ENCODE measurements at regions not wholly inside any gene's neighbourhood (a gene's known extent, or its start where the extent isn't known, plus 50 kb on each side); places are given as distances from the start of the nearest gene placed in this dataset.

- DNase-seq (ENCODE audit: low read depth): no peak
- TF ChIP-seq CTCF (conservative IDR thresholded peaks at IDR 0.05; ENCODE audit: low read depth, low read length): no peak
Observed at GRCh38 chrX:120819126-120819525, 56.5 kb downstream of the CT47B1 start.

GRCh38 chrX:120813982-120814381 lies 61.7 kb downstream of the CT47B1 start:
- no peak overlapping the region for H3K4me3 ChIP-seq (ENCODE audit: low read depth, low read length)
- DNase-seq (ENCODE audit: low read depth): no peak

More at GRCh38 chrX:120819126-120819525, 56.5 kb downstream of the CT47B1 start:
- H3K4me3 ChIP-seq (ENCODE audit: low read depth, low read length): no peak overlapping the region

GRCh38 chrX:120801426-120801825 lies 74.2 kb downstream of the CT47B1 start:
- no peak for DNase-seq (ENCODE audit: low read depth)
- no peak for TF ChIP-seq CTCF (conservative IDR thresholded peaks at IDR 0.05; ENCODE audit: low read depth, low read length)
- H3K4me3 ChIP-seq (ENCODE audit: low read depth, low read length): no peak overlapping the region

More at GRCh38 chrX:120813982-120814381, 61.7 kb downstream of the CT47B1 start:
- TF ChIP-seq CTCF (conservative IDR thresholded peaks at IDR 0.05; ENCODE audit: low read depth, low read length): no peak

DNA sequence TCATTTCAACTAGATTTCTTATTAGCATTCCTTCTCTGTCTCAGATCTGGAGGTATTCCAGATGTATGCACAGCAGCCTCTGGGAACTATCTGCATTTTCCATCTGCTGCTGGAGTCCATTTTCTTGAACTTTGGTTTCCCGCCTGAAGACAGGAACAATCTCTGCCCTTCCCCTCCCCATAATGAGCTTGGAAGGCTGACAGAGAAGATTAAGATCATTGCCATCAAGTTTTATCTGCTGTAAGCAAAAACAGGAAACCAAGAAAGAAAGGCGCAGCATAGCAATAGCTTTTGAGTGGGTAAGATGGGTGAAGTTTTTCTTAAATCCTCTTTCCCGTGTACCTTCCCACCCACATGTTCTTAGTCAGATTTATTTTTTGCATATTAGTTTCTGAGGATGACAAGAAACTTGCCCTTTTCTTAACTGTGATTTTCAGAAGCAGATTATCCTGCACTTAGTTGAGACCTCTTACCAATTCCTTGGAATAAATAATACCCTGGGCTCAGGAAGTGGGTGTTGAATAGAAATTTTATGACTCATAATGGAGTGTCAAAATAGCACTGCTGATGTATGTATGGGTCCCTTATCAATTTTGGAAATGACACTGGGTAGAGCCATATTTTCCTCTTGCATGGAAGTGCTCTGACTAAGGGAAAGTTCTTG lies 78.3 kb downstream of the CT47B1 start:
- H3K4me3 ChIP-seq (ENCODE audit: low read depth, low read length): no peak overlapping the region
- peak; percentile 28 for DNase-seq (ENCODE audit: low read depth)
- TF ChIP-seq CTCF (conservative IDR thresholded peaks at IDR 0.05; ENCODE audit: low read depth, low read length): no peak

DNA sequence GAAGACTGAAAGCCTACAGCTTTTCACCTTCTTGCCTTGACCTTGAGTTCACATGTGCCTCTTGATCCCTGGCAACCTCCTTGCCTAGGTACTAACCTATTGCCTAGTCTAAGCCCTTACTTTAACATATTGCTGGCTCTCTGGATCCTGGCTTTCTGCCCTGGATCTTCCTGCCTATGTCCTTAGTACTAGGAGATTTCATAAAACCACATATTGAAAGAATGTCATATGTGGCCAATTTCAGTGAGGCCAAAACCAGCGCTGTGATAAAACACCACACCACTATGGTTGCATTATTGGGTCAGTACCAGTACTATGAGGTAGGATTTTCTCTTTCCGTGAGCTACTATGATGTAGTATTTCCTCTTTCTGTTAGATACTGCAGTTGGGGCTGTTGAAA lies 80.4 kb downstream of the CT47B1 start:
- DNase-seq (ENCODE audit: low read depth): peak; percentile 55
- no peak for TF ChIP-seq CTCF (conservative IDR thresholded peaks at IDR 0.05; ENCODE audit: low read depth, low read length)
- H3K4me3 ChIP-seq (ENCODE audit: low read depth, low read length): no peak overlapping the region

DNA sequence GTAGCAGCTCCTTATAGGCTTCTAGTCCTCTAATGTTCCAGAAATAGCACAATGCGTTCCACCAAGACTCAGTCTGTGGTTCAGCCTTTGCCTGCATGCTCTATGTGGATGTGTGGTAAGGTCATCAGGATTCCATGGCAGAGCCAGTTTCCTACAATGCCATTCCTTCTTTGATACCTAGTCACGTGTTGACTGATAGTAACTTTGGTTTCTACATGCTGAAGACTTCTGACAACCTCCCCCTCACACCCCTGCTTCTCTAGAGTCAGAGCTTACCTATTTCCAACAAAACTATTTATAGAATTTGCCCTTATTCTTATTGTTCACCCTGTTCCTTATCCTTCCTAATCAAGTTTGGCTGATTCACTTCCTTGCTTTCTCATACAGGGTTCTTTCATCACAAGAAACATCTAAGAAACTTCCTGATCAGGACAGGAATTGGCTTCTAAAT lies 81.1 kb downstream of the CT47B1 start:
- peak; percentile 35 for DNase-seq (ENCODE audit: low read depth)
- no peak for TF ChIP-seq CTCF (conservative IDR thresholded peaks at IDR 0.05; ENCODE audit: low read depth, low read length)
- no peak overlapping the region for H3K4me3 ChIP-seq (ENCODE audit: low read depth, low read length)

DNA sequence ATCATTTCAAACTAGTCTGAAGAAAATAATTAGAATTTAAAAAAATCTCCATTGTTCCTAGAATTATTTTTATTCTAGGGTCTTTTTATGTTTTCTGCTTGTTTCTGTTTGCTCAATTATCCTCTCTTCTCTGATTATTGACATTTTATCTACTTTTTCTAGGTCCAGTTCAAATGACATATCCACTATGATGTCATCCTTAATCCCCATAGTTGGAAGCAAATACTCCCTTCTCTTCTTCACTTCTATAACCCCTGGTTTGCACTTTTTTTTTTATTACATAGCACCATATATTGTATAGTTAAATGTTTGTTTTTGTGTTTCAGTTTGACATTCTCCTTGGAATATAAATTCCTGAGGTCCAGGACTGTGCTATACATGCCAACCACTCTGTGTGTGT lies 82.6 kb downstream of the CT47B1 start:
- no peak for TF ChIP-seq CTCF (conservative IDR thresholded peaks at IDR 0.05; ENCODE audit: low read depth, low read length)
- DNase-seq (ENCODE audit: low read depth): no peak
- H3K4me3 ChIP-seq (ENCODE audit: low read depth, low read length): no peak overlapping the region
